ENCODE measurements at regions not wholly inside any gene's neighbourhood (a gene's known extent, or its start where the extent isn't known, plus 50 kb on each side); places are given as distances from the start of the nearest gene placed in this dataset.

DNA sequence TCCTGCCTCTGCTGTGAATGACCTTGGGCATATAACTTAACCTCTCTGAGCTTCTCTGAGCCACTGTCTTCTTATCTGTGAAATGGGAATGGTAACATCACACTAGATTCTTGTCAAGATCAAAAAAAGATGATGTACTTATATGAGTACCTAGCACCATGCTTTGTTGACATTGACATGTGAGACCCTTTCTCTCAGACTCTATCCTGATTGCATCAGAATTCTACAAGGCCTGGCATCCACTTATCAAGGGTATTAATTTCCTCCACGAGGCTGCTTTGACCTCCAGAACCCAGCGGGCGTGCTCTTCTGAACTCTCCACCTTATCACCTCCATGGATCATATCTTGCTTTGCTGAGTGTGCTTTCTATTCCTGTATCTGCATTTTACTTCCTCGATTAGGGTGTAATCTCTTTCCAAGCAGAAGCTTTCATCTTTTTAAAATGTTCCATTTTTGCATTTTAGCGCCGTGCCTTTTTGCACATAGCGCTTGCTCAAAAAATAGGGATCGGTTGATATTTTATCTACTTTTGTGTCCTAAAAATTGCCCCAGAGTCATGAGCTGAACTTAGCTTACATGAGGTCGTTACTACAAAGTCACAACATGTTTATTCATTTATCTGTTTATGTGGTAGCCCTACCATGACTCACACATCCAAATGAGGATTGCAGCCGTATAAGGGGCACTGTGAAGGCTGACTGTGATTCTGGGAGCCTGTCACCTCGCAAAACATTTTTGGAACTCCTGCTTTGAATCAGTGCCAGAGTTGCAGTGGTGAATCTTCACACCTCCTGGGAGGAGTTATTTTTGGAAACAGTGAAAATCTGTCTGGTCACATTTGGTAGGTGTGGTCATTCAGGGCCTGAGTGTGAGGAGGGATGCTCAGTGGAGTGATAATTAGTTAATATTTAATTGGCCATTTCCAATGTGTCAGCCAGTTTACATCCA lies 63.2 kb downstream of the IER5 start:
- no peaks in the 10 kb centered on the region for H3K36me3 ChIP-seq
- 62 to 74% methylated on average over 9 to 11 of the region's 11 CpGs for WGBS, 2 donors (ENCODE audit: low coverage in 1 of 2)
- no peaks in the 10 kb centered on the region for H3K9me3 ChIP-seq
- peaks cover 9 to 26% (median 15%) of the 10 kb centered on the region in 4 donors for H3K4me1 ChIP-seq
- no peaks in the 10 kb centered on the region for H3K27me3 ChIP-seq
- H3K4me3 ChIP-seq, result no peak overlapping the region
- peak overlapping the region; percentile 76 to 83 (median 80) for H3K27ac ChIP-seq
- intact Hi-C loops (cut with DNase I; ENCODE audit: low total_unique reads) (no loop called here), in situ Hi-C loops (cut with MboI; ENCODE audit: low pct_ligation_motif_present in 1 of 4, low pct_unique_long_range_greater_than_20kb in 1 of 4, low sequenced_read_pairs in 3 of 4) (loop anchor here in 3 of 4 donors (25.0 kb wide), 2 partner anchors 264 to 639 kb away; partner anchors contain the start of gene ACBD6 (in 3 of the 3))
- TF ChIP-seq POLR2A (IDR thresholded peaks at IDR 0.05), result no peak
- TF ChIP-seq POLR2AphosphoS5 (IDR thresholded peaks at IDR 0.05), result peak in 1 of 3 donors; percentile 41
- no peak for TF ChIP-seq CTCF (IDR thresholded peaks at IDR 0.05)
- no peak for TF ChIP-seq EP300 (IDR thresholded peaks at IDR 0.05; ENCODE audit: low read depth)
- DNase-seq, result no peak

DNA sequence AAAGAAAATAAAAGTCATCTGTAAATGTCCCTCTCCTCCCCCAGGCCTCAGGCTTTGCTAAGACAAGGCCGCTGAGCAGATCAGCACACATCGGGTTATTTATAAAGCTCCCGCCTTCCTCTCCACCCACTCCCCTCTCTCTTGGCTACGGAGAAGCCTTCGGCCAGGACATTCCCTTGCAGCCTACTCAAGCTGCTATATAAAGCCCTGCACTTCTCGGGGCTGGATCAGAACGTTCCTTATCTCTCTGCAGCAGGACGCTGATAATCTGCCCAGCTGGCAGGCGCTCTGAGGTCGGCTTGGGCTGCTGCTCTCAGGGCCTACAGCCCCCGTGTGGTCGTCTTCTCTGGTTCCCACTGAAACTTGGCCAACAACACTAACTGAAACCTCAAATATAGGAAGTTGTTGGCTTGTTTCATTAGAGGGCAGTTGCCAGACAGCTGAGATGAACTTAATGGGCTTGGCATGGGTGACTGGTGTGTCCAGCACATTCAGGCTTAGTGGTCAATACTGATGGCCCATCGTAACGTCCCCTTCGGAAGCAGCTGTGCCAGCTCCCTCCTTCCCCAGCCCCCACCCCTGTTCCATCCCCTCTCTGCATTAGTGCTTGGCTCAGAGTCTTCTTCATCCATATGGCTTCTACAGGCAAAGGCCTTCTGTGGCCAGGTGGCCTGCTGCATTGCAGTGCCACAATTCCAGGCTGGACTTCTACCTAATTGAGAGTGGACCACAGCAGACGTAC lies 64.6 kb downstream of the IER5 start:
- H3K4me1 ChIP-seq, result peaks cover 9 to 26% (median 15%) of the 10 kb centered on the region in 4 donors
- peak; percentile 74 for DNase-seq
- H3K27ac ChIP-seq, result peak overlapping the region; percentile 76 to 83 (median 80)
- WGBS, 2 donors (ENCODE audit: low coverage in 1 of 2), result 39 to 57% methylated on average over 3 to 16 of the region's 16 CpGs
- in situ Hi-C loops (cut with MboI; ENCODE audit: low pct_ligation_motif_present in 1 of 4, low pct_unique_long_range_greater_than_20kb in 1 of 4, low sequenced_read_pairs in 3 of 4) (loop anchor here in 3 of 4 donors (25.0 kb wide), 2 partner anchors 266 to 641 kb away; partner anchors contain the start of gene ACBD6 (in 3 of the 3)), intact Hi-C loops (cut with DNase I; ENCODE audit: low total_unique reads) (no loop called here)
- H3K4me3 ChIP-seq, result no peak overlapping the region
- H3K9me3 ChIP-seq, result no peaks in the 10 kb centered on the region
- no peaks in the 10 kb centered on the region for H3K36me3 ChIP-seq
- TF ChIP-seq CTCF (IDR thresholded peaks at IDR 0.05) (peak in 1 of 5 experiments; percentile 37), EP300 (IDR thresholded peaks at IDR 0.05; ENCODE audit: low read depth) (peak; percentile 93), POLR2A (IDR thresholded peaks at IDR 0.05) (peak; percentile 47), POLR2AphosphoS5 (IDR thresholded peaks at IDR 0.05) (peak; percentile 82 to 89 (median 86))
- H3K27me3 ChIP-seq, result no peaks in the 10 kb centered on the region

DNA sequence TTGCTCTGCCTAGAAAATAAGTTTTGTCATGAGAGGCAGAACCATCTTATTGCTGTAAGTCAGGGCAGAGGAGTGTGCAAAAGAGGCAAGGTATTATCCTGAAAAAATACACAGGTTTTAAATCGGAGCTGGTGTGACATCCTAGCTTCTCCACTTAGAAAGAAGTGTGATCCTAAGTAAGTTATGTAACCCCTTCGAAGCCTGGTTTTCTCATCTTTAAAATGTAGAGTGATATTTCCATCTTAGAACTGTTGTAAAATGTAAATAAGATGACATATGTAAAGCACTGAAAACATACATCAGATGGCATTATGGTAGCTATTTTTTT lies 65.1 kb downstream of the IER5 start:
- TF ChIP-seq EP300 (IDR thresholded peaks at IDR 0.05; ENCODE audit: low read depth) (no peak), CTCF (IDR thresholded peaks at IDR 0.05) (no peak), POLR2A (IDR thresholded peaks at IDR 0.05) (no peak), POLR2AphosphoS5 (IDR thresholded peaks at IDR 0.05) (no peak)
- Histone ChIP-seq H3K27ac (peak overlapping the region; percentile 76 to 83 (median 80)), H3K4me1 (peaks cover 9 to 26% (median 15%) of the 10 kb centered on the region in 4 donors), H3K4me3 (no peak overlapping the region), H3K36me3 (no peaks in the 10 kb centered on the region), H3K9me3 (no peaks in the 10 kb centered on the region), H3K27me3 (no peaks in the 10 kb centered on the region)
- 78 to 100% methylated on average over 2 of the region's 2 CpGs for WGBS, 2 donors (ENCODE audit: low coverage in 1 of 2)
- DNase-seq, result no peak
- in situ Hi-C loops (cut with MboI; ENCODE audit: low pct_ligation_motif_present in 1 of 4, low pct_unique_long_range_greater_than_20kb in 1 of 4, low sequenced_read_pairs in 3 of 4) (loop anchor here in 3 of 4 donors (25.0 kb wide), 2 partner anchors 266 to 641 kb away; partner anchors contain the start of gene ACBD6 (in 3 of the 3)), intact Hi-C loops (cut with DNase I; ENCODE audit: low total_unique reads) (no loop called here)

DNA sequence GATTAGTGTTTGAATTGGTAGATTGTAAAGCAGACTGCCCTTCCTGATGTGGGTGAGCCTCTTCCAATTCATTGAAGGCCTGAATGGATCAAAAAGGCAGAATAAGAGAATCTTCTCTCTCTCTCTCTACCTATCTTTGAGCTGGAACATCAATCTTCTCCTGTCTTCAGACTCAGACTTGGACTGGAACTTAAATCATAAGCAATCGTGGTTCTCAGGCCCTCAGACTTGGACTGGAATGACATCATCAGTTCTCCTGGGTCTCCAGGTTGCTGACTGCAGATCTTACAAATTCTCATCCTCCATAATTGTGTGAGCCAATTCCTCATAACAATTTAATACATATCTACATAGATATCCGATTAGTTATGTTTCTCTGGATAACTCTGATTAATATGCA lies 66.8 kb downstream of the IER5 start:
- 71 to 75% methylated on average over 2 of the region's 2 CpGs for WGBS, 2 donors (ENCODE audit: low coverage in 1 of 2)
- Histone ChIP-seq H3K27me3 (no peaks in the 10 kb centered on the region), H3K4me3 (no peak overlapping the region), H3K27ac (no peak overlapping the region), H3K9me3 (no peaks in the 10 kb centered on the region), H3K4me1 (peaks cover 9 to 34% (median 23%) of the 10 kb centered on the region in 4 donors), H3K36me3 (no peaks in the 10 kb centered on the region)
- in situ Hi-C loops (cut with MboI; ENCODE audit: low pct_ligation_motif_present in 1 of 4, low pct_unique_long_range_greater_than_20kb in 1 of 4, low sequenced_read_pairs in 3 of 4), result loop anchor here in 3 of 4 donors (25.0 kb wide), 2 partner anchors 268 to 643 kb away; partner anchors contain the start of gene ACBD6 (in 3 of the 3)
- TF ChIP-seq POLR2A (IDR thresholded peaks at IDR 0.05), result no peak
- TF ChIP-seq POLR2AphosphoS5 (IDR thresholded peaks at IDR 0.05), result no peak
- TF ChIP-seq EP300 (IDR thresholded peaks at IDR 0.05; ENCODE audit: low read depth), result no peak
- TF ChIP-seq CTCF (IDR thresholded peaks at IDR 0.05), result no peak
- no peak for DNase-seq
- intact Hi-C loops (cut with DNase I; ENCODE audit: low total_unique reads), result no loop called here
